ENCODE measurements at regions not wholly inside any gene's neighbourhood (a gene's known extent, or its start where the extent isn't known, plus 50 kb on each side); places are given as distances from the start of the nearest gene placed in this dataset.

DNA sequence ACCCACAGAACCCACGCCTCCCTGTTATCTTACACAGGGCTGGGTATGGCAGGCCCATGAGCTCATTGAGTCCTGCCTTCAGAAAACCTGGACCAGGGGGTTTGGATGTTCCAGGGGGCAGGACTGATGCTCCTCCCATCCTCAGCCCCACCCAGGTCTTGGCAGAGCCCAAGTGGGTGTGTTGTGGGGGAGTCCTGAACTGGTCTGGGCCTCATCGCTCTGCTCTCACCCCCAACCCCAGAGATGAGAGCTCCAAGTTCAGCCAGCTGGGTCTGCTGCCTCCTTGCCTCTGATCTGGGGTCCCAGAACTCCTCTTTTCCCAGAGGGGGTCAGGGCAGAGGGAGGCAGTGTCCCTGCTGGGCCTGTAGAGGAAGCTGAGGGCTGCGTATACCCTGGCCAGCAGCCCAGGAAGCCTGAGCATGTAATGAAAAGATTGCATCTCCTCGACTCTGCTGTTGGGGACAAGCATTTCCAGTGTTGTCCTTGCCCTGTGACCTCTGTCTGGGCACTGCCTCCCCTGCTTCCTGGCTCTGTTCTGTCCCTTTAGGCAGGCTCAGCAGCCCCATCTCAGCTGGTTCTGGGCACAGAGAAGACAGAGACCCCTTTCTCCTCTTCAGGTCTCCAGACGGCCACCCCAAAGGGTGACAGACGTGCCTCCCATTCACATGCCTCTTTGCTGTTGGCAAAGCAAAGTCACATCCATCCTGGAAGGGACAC lies 54.7 kb upstream of the EPS8L3 start:
- TF ChIP-seq, protein P1, sequence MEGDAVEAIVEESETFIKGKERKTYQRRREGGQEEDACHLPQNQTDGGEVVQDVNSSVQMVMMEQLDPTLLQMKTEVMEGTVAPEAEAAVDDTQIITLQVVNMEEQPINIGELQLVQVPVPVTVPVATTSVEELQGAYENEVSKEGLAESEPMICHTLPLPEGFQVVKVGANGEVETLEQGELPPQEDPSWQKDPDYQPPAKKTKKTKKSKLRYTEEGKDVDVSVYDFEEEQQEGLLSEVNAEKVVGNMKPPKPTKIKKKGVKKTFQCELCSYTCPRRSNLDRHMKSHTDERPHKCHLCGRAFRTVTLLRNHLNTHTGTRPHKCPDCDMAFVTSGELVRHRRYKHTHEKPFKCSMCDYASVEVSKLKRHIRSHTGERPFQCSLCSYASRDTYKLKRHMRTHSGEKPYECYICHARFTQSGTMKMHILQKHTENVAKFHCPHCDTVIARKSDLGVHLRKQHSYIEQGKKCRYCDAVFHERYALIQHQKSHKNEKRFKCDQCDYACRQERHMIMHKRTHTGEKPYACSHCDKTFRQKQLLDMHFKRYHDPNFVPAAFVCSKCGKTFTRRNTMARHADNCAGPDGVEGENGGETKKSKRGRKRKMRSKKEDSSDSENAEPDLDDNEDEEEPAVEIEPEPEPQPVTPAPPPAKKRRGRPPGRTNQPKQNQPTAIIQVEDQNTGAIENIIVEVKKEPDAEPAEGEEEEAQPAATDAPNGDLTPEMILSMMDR (IDR thresholded peaks at IDR 0.05) = no peak
- no peak for TF ChIP-seq EP300 (IDR thresholded peaks at IDR 0.05)
- TF ChIP-seq POLR2A (IDR thresholded peaks at IDR 0.05) = no peak

All from tibial nerve (tissue), 4 donors.